K562 (cell line): ENCODE measurements at regions not wholly inside any gene's neighbourhood (a gene's known extent, or its start where the extent isn't known, plus 50 kb on each side); places are given as distances from the start of the nearest gene placed in this dataset.

ENCODE experiments used
- ATAC-seq: fragments of 200-7000 bp; cut with Tn5 transposase; 3 replicates; pipeline ENCODE4 v1.9.1; 2020; ENCODE audit warnings: moderate library complexity
- BruUV-seq: library from RNA; stranded (reverse); fragments of 400-500 nt; replicated peaks from 2 replicates; lab custom pipeline; 2021; lab: Mats Ljungman, UMichigan
- CTCF ChIA-PET: fragments of 300-600 bp; formaldehyde crosslinking; extraction: SDS; loops from one replicate; lab custom pipeline; 2021; ENCODE audit warnings: low intra/inter-chr PET ratio; lab: Yijun Ruan, JAX
- POLR2A ChIA-PET: fragments of 300-600, 350-650 bp; sonication (Branson Sonifier 250); formaldehyde crosslinking; extraction: SDS; loops from one replicate; lab custom pipeline; 2021; ENCODE audit warnings: antibody characterized with exemption, inconsistent platforms; lab: Yijun Ruan, JAX
- DNase-seq, 4 experiments: peaks; one replicate each; pipeline versions ENCODE4 v3.0.0 to v3.0.0-alpha.2; 2011 to 2018; ENCODE audit warnings: low spot score in 3 of 4, mixed read lengths in 3 of 4; ENCODE audit errors: extremely low read depth in 1 of 4
- FAIRE-seq: peaks from 2 replicates; lab custom pipeline; 2011; peaks lifted over from hg19 to GRCh38; lab: Jason Lieb, UNC
- H2AFZ ChIP-seq: 2 replicates; pipeline ENCODE4 v1.6.0; 2011; ENCODE audit warnings: low read depth, low read length, control low read depth, inconsistent platforms
- H3K27ac ChIP-seq: fragments of 200-600 bp; 3 replicates; pipeline ENCODE4 v1.8.0; 2011; ENCODE audit warnings: low read depth, mild to moderate bottlenecking, control low read depth, inconsistent platforms, low read length, moderate library complexity, mixed read lengths; ENCODE audit errors: extremely low read depth
- H3K27me3 ChIP-seq, 2 experiments: fragments of 300-600 bp in 1 of 2; 2 replicates in 1 of 2; 3 replicates in 1 of 2; pipeline versions ENCODE4 v1.6.0 to v1.8.0; 2011; ENCODE audit warnings: inconsistent platforms in 2 of 2, low read length in 2 of 2, mild to moderate bottlenecking in 1 of 2, mixed read lengths in 1 of 2, moderate library complexity in 1 of 2; ENCODE audit not compliant: control insufficient read depth in 2 of 2, insufficient read depth in 2 of 2
- H3K36me3 ChIP-seq: fragments of 300-600 bp; 3 replicates; pipeline ENCODE4 v1.8.0; 2011; ENCODE audit warnings: mild to moderate bottlenecking, low read length, inconsistent platforms; ENCODE audit not compliant: control insufficient read depth, insufficient read depth
- H3K4me1 ChIP-seq, 2 experiments: fragments of 200-600 bp in 1 of 2; replicated peaks in 1 of 2; 2 replicates in 1 of 2; 3 replicates in 1 of 2; pipeline versions ENCODE4 v1.5.1 to v1.8.0; 2011; ENCODE audit warnings: inconsistent platforms in 2 of 2, low read length in 2 of 2, mild to moderate bottlenecking in 1 of 2, mixed read lengths in 1 of 2, moderate library complexity in 1 of 2; ENCODE audit not compliant: control insufficient read depth in 2 of 2, insufficient read depth in 2 of 2
- H3K4me2 ChIP-seq: 2 replicates; pipeline ENCODE4 v1.6.1; 2011; ENCODE audit warnings: low read length, control low read depth, inconsistent platforms, mixed read lengths; ENCODE audit not compliant: insufficient read depth
- H3K4me3 ChIP-seq: fragments of 200-600 bp; sonication (generic), shearing (Covaris generic); 2 replicates; pipeline ENCODE4 v1.5.1; 2016; ENCODE audit warnings: control low read depth, inconsistent platforms
- H3K79me2 ChIP-seq: fragments of 200-600 bp; 3 replicates; pipeline ENCODE4 v1.8.0; 2011; ENCODE audit warnings: low read length, inconsistent platforms; ENCODE audit not compliant: control insufficient read depth, insufficient read depth
- H3K9ac ChIP-seq, 2 experiments: 2 replicates each; pipeline versions ENCODE4 v1.6.0 to v1.6.1; 2011; ENCODE audit warnings: low read depth in 2 of 2, low read length in 2 of 2, control low read depth in 1 of 2, inconsistent platforms in 1 of 2, mild to moderate bottlenecking in 1 of 2, mixed read lengths in 1 of 2; ENCODE audit not compliant: insufficient read depth in 1 of 2
- H3K9me1 ChIP-seq: one replicate; pipeline ENCODE4 v1.6.0; 2011; ENCODE audit warnings: inconsistent platforms, mild to moderate bottlenecking, low read length, moderate library complexity; ENCODE audit not compliant: control insufficient read depth, insufficient read depth
- H3K9me3 ChIP-seq: replicated peaks from 2 replicates; pipeline ENCODE4 v1.5.1; 2011; ENCODE audit warnings: low read depth, low read length, inconsistent platforms; ENCODE audit not compliant: control insufficient read depth, insufficient read depth
- H4K20me1 ChIP-seq: replicated peaks from 2 replicates; pipeline ENCODE4 v1.6.1; 2011; ENCODE audit warnings: low read length, inconsistent platforms, mixed read lengths; ENCODE audit not compliant: control insufficient read depth, insufficient read depth
- CEBPB ChIP-seq: fragments of 450-650 bp; IDR thresholded peaks from 2 replicates; pipeline ENCODE4 v1.6.1; 2016; ENCODE audit warnings: missing genetic modification characterization, missing compliant biosample characterization
- E2F1 ChIP-seq: sonication (generic); formaldehyde crosslinking; IDR thresholded peaks from 2 replicates; pipeline ENCODE4 v1.8.1; 2023; ENCODE audit warnings: mild to moderate bottlenecking, missing genetic modification reagents, moderate library complexity
- ELF1 ChIP-seq: fragments of 200-800 bp; sonication (Bioruptor generic); IDR thresholded peaks from 2 replicates; pipeline ENCODE4 v1.6.1; 2016; ENCODE audit warnings: missing genetic modification characterization, missing compliant biosample characterization
- FOXA1 ChIP-seq: fragments of 450-650 bp; IDR thresholded peaks from 2 replicates; pipeline ENCODE4 v1.6.1; 2016; ENCODE audit warnings: mild to moderate bottlenecking, borderline replicate concordance
- JUN ChIP-seq, 2 experiments: sonication (generic) in 1 of 2; formaldehyde crosslinking in 1 of 2; IDR thresholded peaks; 2 replicates each; pipeline versions ENCODE4 v1.6.1 to v1.8.0; 2012 to 2022; ENCODE audit warnings: borderline replicate concordance in 2 of 2, mild to moderate bottlenecking in 2 of 2, improper control_type of control experiment in 1 of 2, low read depth in 1 of 2, low read length in 1 of 2, missing genetic modification reagents in 1 of 2
- NBN ChIP-seq: fragments of 450-650 bp; IDR thresholded peaks from 2 replicates; pipeline ENCODE4 v1.6.1; 2016; ENCODE audit warnings: low read depth, mild to moderate bottlenecking
- NR2C1 ChIP-seq, 2 experiments: fragments of 450-650 bp; IDR thresholded peaks; 2 replicates each; pipeline ENCODE4 v1.6.1; 2017; ENCODE audit warnings: mild to moderate bottlenecking in 2 of 2, antibody characterized with exemption in 1 of 2, inconsistent platforms in 1 of 2, missing compliant biosample characterization in 1 of 2, missing genetic modification characterization in 1 of 2
- SETDB1 ChIP-seq: IDR thresholded peaks from one replicate; pipeline ENCODE4 v1.6.1; 2012; ENCODE audit warnings: low read length, control low read depth, inconsistent platforms
- SMARCE1 ChIP-seq: fragments of 450-650 bp; IDR thresholded peaks from 2 replicates; pipeline ENCODE4 v1.7.1; 2016; ENCODE audit warnings: mild to moderate bottlenecking
- SREBF2 ChIP-seq: sonication (generic); formaldehyde crosslinking; IDR thresholded peaks from 2 replicates; pipeline ENCODE4 v1.4.0; 2020; ENCODE audit warnings: mild to moderate bottlenecking, missing genetic modification reagents
- SRSF7 ChIP-seq: fragments of 200-400 bp; formaldehyde crosslinking; optimal IDR thresholded peaks from 2 replicates; pipeline ENCODE3; 2017; ENCODE audit warnings: mild to moderate bottlenecking, low read depth, low read length
- STAT5B ChIP-seq: fragments of 250-450 bp; sonication (Bioruptor Pico); IDR thresholded peaks from 2 replicates; pipeline ENCODE4 v1.8.0; 2021; ENCODE audit warnings: mild to moderate bottlenecking, inconsistent platforms
- USF1 ChIP-seq: sonication (generic); formaldehyde crosslinking; IDR thresholded peaks from 2 replicates; pipeline ENCODE4 v1.9.0; 2022; ENCODE audit warnings: mild to moderate bottlenecking, missing genetic modification reagents
- ZKSCAN8 ChIP-seq: fragments of 200-800 bp; sonication (Bioruptor generic); IDR thresholded peaks from 2 replicates; pipeline ENCODE4 v1.6.1; 2016; ENCODE audit warnings: missing genetic modification characterization, missing compliant biosample characterization
- WGBS: fragments of 100-300 bp; shearing (Covaris generic); methylation state at CpG from one replicate; pipeline ENCODE4 v1.1.6; 2016; ENCODE audit warnings: low coverage, mixed read lengths; ENCODE audit not compliant: insufficient coverage; ENCODE audit errors: missing lambda C conversion rate; 5-methylcytosine and 5-hydroxymethylcytosine counted together
- in situ Hi-C: fragments of 300-500 bp; cut with MboI; formaldehyde crosslinking; loops from 4 replicates; pipeline ENCODE4 v1.15.0; 2018; ENCODE audit warnings: inconsistent platforms, mixed read lengths
- intact Hi-C: fragments of 100-400 bp; cut with micrococcal nuclease; formaldehyde crosslinking; loops from 2 replicates; pipeline ENCODE4 v1.14.2; 2022
- TF ChIP-seq, protein P1 (sequence below), 2 experiments: fragments of 150-350 bp in 1 of 2; IDR thresholded peaks; 2 replicates each; pipeline ENCODE4 v1.6.1; 2012 to 2016; ENCODE audit warnings: low read depth in 2 of 2, low read length in 2 of 2, mild to moderate bottlenecking in 1 of 2, moderate library complexity in 1 of 2

GRCh38 chr10:30151581-30152389 lies 92.4 kb upstream of the JCAD start (continued):
- TF ChIP-seq, protein P1, sequence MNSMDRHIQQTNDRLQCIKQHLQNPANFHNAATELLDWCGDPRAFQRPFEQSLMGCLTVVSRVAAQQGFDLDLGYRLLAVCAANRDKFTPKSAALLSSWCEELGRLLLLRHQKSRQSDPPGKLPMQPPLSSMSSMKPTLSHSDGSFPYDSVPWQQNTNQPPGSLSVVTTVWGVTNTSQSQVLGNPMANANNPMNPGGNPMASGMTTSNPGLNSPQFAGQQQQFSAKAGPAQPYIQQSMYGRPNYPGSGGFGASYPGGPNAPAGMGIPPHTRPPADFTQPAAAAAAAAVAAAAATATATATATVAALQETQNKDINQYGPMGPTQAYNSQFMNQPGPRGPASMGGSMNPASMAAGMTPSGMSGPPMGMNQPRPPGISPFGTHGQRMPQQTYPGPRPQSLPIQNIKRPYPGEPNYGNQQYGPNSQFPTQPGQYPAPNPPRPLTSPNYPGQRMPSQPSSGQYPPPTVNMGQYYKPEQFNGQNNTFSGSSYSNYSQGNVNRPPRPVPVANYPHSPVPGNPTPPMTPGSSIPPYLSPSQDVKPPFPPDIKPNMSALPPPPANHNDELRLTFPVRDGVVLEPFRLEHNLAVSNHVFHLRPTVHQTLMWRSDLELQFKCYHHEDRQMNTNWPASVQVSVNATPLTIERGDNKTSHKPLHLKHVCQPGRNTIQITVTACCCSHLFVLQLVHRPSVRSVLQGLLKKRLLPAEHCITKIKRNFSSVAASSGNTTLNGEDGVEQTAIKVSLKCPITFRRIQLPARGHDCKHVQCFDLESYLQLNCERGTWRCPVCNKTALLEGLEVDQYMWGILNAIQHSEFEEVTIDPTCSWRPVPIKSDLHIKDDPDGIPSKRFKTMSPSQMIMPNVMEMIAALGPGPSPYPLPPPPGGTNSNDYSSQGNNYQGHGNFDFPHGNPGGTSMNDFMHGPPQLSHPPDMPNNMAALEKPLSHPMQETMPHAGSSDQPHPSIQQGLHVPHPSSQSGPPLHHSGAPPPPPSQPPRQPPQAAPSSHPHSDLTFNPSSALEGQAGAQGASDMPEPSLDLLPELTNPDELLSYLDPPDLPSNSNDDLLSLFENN (IDR thresholded peaks at IDR 0.05; ENCODE audit: low read depth in 2 of 2, low read length in 2 of 2) = no peak
- TF ChIP-seq SMARCE1 = 0 out of 2 replicates have a peak, but pooled peaks have one; percentile 59
- peak; percentile 49; the same call in 1 of the 2 replicates for TF ChIP-seq JUN (IDR thresholded peaks at IDR 0.05; ENCODE audit: borderline replicate concordance, low read depth, low read length)
- TF ChIP-seq JUN (CRISPR knock-in tag; IDR thresholded peaks at IDR 0.05; ENCODE audit: borderline replicate concordance) = no peak

DNA sequence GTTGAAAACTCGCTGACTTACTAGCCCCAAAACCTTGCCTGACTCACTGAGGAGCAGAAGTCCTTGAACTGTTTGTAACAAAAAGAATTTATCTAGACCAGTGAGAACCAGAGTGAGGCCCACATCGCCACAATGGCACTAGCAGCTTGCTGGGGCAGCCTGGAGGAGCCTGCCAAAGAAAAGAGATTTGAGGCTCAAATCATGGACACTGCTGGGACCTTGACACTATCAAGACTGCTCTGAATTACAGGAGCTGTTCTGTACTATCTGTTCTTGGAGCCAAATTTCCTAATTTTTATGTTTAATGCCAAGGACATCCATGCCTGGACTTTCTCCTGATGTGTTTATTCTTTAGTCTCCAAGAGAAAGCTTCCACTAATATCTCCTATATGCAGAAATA lies 82.0 kb upstream of the JCAD start:
- Histone ChIP-seq H3K4me1 (no peaks in the 10 kb centered on the region), H3K9me1 (no peaks in the 10 kb centered on the region), H3K79me2 (no peaks in the 10 kb centered on the region), H3K4me3 (no peak overlapping the region), H3K4me2 (no peak overlapping the region), H2AFZ (no peak overlapping the region), H3K36me3 (no peaks in the 10 kb centered on the region), H3K9me3 (no peaks in the 10 kb centered on the region), H3K9ac (no peak overlapping the region), H3K27me3 (peaks cover 4 to 24% of the 10 kb centered on the region in 2 experiments; a peak in 4 of 5 replicates), H4K20me1 (no peaks in the 10 kb centered on the region), H3K27ac (no peak overlapping the region)
- 3% methylated on average over 2 of the region's 2 CpGs for WGBS
- no TSS peak for BruUV-seq
- ChIA-PET POLR2A (interaction anchor here (0.7 kb wide), 1 partner anchor 507 kb away, joined by 3 read pairs; the partner anchor contains the start of gene SVIL), CTCF (no interaction called here)
- no peak for DNase-seq
- in situ Hi-C loops = no loop called here
- ATAC-seq = no peak
- intact Hi-C loops = no loop called here
- FAIRE-seq = peak; percentile 15
- TF ChIP-seq ELF1 (tag) (no peak), CEBPB (tag) (no peak), USF1 (CRISPR knock-in tag) (no peak), STAT5B (CRISPR knock-in tag) (no peak), ZKSCAN8 (CRISPR knock-in tag) (no peak), NR2C1 (IDR thresholded peaks at IDR 0.05) (no peak), NR2C1 (tag; IDR thresholded peaks at IDR 0.05) (no peak), SETDB1 (no peak), NBN (no peak), SRSF7 (no peak), FOXA1 (no peak), SREBF2 (CRISPR knock-in tag) (no peak), E2F1 (CRISPR knock-in tag) (no peak)
